Gastrocnemius medialis (tissue), 4 donors: ENCODE measurements at regions not wholly inside any gene's neighbourhood (a gene's known extent, or its start where the extent isn't known, plus 50 kb on each side); places are given as distances from the start of the nearest gene placed in this dataset.

Experiments
- CTCF ChIP-seq, 5 experiments: fragments of 450-650 bp in 3 of 5; fragments of 200-600 bp in 2 of 5; sonication (generic) in 2 of 5; IDR thresholded peaks in 4 of 5; conservative IDR thresholded peaks in 1 of 5; 1 replicate in 4 of 5; 2 replicates in 1 of 5; pipeline ENCODE4 v1.5.1; 2016 to 2019; ENCODE audit warnings: antibody characterized with exemption in 5 of 5, mild to moderate bottlenecking in 3 of 5, moderate library complexity in 3 of 5
- POLR2A ChIP-seq, 2 donors: fragments of 450-650 bp; IDR thresholded peaks; one replicate each; pipeline ENCODE4 v1.6.1; 2017; ENCODE audit warnings: antibody characterized with exemption in 2 of 2, mild to moderate bottlenecking in 2 of 2, moderate library complexity in 2 of 2

GRCh38 chr20:22264917-22265316 is 319.5 kb downstream of the FOXA2 start:
- no peak for TF ChIP-seq CTCF (IDR thresholded peaks at IDR 0.05 in 4 of 5, conservative IDR thresholded peaks at IDR 0.05 in 1 of 5)
- no peak for TF ChIP-seq POLR2A (IDR thresholded peaks at IDR 0.05)
